ENCODE measurements at regions not wholly inside any gene's neighbourhood (a gene's known extent, or its start where the extent isn't known, plus 50 kb on each side); places are given as distances from the start of the nearest gene placed in this dataset.

DNA sequence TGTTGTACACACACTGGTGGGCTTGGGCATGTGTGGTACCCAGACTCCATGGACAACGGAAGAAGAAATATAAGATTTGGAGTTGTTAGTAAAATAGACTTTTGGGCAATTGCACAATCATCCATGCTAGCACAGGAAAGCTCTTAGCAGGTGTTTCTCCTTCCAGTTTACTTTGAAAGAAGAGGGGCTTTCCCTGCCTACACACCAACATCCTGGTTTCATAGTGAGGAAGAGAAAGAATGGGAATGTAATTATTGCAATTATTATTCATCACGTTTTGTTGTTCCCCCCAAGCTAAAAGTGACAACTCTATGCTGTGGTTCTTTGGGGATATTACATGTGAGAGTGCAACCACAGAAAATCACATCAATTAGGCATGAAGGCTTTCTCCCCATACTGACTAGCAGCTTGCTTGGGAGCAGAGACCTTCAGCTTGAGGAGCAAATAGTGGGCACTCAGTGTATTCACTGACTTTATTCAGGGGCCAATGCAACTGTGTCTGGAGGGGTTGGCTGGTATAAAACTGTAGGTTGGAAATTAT, 57.2 kb upstream of the PUDP start:
- Histone ChIP-seq H3K79me2 (ENCODE audit: control insufficient read depth, insufficient read depth, low read length) (no peaks in the 10 kb centered on the region), H4K20me1 (ENCODE audit: control insufficient read depth, extremely low read depth, insufficient read depth, low read length) (no peaks in the 10 kb centered on the region), H3K4me3 (replicated peaks in 1 of 4; ENCODE audit: control extremely low read depth in 1 of 4, insufficient read depth in 1 of 4, low read depth in 3 of 4, low read length in 4 of 4) (no peak overlapping the region), H3K4me2 (ENCODE audit: extremely low read depth, insufficient read depth, low read length) (no peak overlapping the region), H2AFZ (ENCODE audit: low read length) (no peak overlapping the region), H3K27ac (ENCODE audit: insufficient read depth, low read length) (no peak overlapping the region), H3K27me3 (ENCODE audit: control insufficient read depth, insufficient read depth, low read length) (no peaks in the 10 kb centered on the region), H3K4me1 (ENCODE audit: control insufficient read depth, extremely low read depth, insufficient read depth, low read length) (no peaks in the 10 kb centered on the region), H3K9ac (ENCODE audit: insufficient read depth, low read length) (no peak overlapping the region), H3K36me3 (ENCODE audit: control insufficient read depth, insufficient read depth, low read length) (no peaks in the 10 kb centered on the region), H3K9me3 (ENCODE audit: control insufficient read depth, insufficient read depth, low read depth, low read length) (no peaks in the 10 kb centered on the region)
- no peak for TF ChIP-seq EZH2 (IDR thresholded peaks at IDR 0.05; ENCODE audit: low read length, missing control alignments)
- TF ChIP-seq, protein P1, sequence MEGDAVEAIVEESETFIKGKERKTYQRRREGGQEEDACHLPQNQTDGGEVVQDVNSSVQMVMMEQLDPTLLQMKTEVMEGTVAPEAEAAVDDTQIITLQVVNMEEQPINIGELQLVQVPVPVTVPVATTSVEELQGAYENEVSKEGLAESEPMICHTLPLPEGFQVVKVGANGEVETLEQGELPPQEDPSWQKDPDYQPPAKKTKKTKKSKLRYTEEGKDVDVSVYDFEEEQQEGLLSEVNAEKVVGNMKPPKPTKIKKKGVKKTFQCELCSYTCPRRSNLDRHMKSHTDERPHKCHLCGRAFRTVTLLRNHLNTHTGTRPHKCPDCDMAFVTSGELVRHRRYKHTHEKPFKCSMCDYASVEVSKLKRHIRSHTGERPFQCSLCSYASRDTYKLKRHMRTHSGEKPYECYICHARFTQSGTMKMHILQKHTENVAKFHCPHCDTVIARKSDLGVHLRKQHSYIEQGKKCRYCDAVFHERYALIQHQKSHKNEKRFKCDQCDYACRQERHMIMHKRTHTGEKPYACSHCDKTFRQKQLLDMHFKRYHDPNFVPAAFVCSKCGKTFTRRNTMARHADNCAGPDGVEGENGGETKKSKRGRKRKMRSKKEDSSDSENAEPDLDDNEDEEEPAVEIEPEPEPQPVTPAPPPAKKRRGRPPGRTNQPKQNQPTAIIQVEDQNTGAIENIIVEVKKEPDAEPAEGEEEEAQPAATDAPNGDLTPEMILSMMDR (conservative IDR thresholded peaks at IDR 0.05 in 1 of 2, IDR thresholded peaks at IDR 0.05 in 1 of 2; ENCODE audit: low read depth in 1 of 2, low read length in 2 of 2), result no peak
- DNase-seq (ENCODE audit: low read depth in 2 of 2), result no peak

DNA sequence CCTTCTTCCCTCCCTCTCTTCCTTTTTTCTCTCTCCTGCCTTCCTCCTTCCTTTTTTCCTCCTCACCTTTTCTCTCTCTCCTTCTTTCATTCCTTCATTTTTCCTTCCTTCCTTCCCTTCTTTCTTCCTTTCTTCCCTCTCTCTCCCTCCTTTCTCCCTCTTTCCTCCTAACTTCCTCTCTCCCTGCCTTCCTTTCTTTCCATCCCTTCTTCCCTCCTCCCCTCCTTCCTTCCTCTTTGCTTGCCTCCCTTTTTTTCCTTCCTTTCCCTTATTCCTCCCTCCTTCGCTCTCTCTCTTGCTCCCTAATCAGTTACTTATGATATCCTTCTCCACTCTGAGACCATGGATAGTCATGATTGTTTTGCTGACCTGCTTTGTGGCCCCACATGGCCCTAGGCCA, 56.7 kb upstream of the PUDP start:
- no peak overlapping the region for H3K4me2 ChIP-seq (ENCODE audit: extremely low read depth, insufficient read depth, low read length)
- no peaks in the 10 kb centered on the region for H3K4me1 ChIP-seq (ENCODE audit: control insufficient read depth, extremely low read depth, insufficient read depth, low read length)
- H3K9ac ChIP-seq (ENCODE audit: insufficient read depth, low read length), result no peak overlapping the region
- no peaks in the 10 kb centered on the region for H3K36me3 ChIP-seq (ENCODE audit: control insufficient read depth, insufficient read depth, low read length)
- no peaks in the 10 kb centered on the region for H3K27me3 ChIP-seq (ENCODE audit: control insufficient read depth, insufficient read depth, low read length)
- TF ChIP-seq, protein P1 (conservative IDR thresholded peaks at IDR 0.05 in 1 of 2, IDR thresholded peaks at IDR 0.05 in 1 of 2; ENCODE audit: low read depth in 1 of 2, low read length in 2 of 2), result no peak
- TF ChIP-seq EZH2 (IDR thresholded peaks at IDR 0.05; ENCODE audit: low read length, missing control alignments), result no peak
- no peak overlapping the region for H3K4me3 ChIP-seq (replicated peaks in 1 of 4; ENCODE audit: control extremely low read depth in 1 of 4, insufficient read depth in 1 of 4, low read depth in 3 of 4, low read length in 4 of 4)
- no peaks in the 10 kb centered on the region for H3K9me3 ChIP-seq (ENCODE audit: control insufficient read depth, insufficient read depth, low read depth, low read length)
- DNase-seq (ENCODE audit: low read depth in 2 of 2), result no peak
- H3K79me2 ChIP-seq (ENCODE audit: control insufficient read depth, insufficient read depth, low read length), result no peaks in the 10 kb centered on the region
- H4K20me1 ChIP-seq (ENCODE audit: control insufficient read depth, extremely low read depth, insufficient read depth, low read length), result no peaks in the 10 kb centered on the region
- H3K27ac ChIP-seq (ENCODE audit: insufficient read depth, low read length), result no peak overlapping the region
- no peak overlapping the region for H2AFZ ChIP-seq (ENCODE audit: low read length)

DNA sequence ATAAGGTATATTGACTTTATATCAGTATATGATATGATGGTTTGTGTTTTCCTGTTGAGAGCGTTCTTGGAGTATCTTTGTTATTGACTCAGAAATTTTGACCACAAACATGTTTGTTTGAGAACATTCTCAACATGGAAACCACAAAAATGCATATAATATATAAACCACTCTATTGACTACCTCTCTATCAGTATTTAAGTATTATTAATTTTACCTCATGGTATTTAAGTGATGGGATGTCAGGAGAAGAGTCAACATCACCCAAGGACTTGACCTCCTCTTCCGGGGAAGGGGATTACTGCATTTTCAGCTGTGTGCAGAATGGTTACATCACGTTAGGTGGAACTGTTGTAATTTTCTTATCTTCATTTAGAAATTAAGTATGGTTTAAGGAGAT, 54.3 kb upstream of the PUDP start:
- Histone ChIP-seq H3K4me1 (ENCODE audit: control insufficient read depth, extremely low read depth, insufficient read depth, low read length) (no peaks in the 10 kb centered on the region), H2AFZ (ENCODE audit: low read length) (no peak overlapping the region), H3K79me2 (ENCODE audit: control insufficient read depth, insufficient read depth, low read length) (no peaks in the 10 kb centered on the region), H4K20me1 (ENCODE audit: control insufficient read depth, extremely low read depth, insufficient read depth, low read length) (no peaks in the 10 kb centered on the region), H3K27me3 (ENCODE audit: control insufficient read depth, insufficient read depth, low read length) (no peaks in the 10 kb centered on the region), H3K27ac (ENCODE audit: insufficient read depth, low read length) (no peak overlapping the region), H3K4me2 (ENCODE audit: extremely low read depth, insufficient read depth, low read length) (no peak overlapping the region), H3K4me3 (replicated peaks in 1 of 4; ENCODE audit: control extremely low read depth in 1 of 4, insufficient read depth in 1 of 4, low read depth in 3 of 4, low read length in 4 of 4) (no peak overlapping the region), H3K9me3 (ENCODE audit: control insufficient read depth, insufficient read depth, low read depth, low read length) (no peaks in the 10 kb centered on the region), H3K9ac (ENCODE audit: insufficient read depth, low read length) (no peak overlapping the region), H3K36me3 (ENCODE audit: control insufficient read depth, insufficient read depth, low read length) (no peaks in the 10 kb centered on the region)
- TF ChIP-seq, protein P1 (conservative IDR thresholded peaks at IDR 0.05 in 1 of 2, IDR thresholded peaks at IDR 0.05 in 1 of 2; ENCODE audit: low read depth in 1 of 2, low read length in 2 of 2), result no peak
- no peak for TF ChIP-seq EZH2 (IDR thresholded peaks at IDR 0.05; ENCODE audit: low read length, missing control alignments)
- no peak for DNase-seq (ENCODE audit: low read depth in 2 of 2)

Measured in fibroblast of lung (primary cell).